HG02884 (cell line): ENCODE measurements at regions not wholly inside any gene's neighbourhood (a gene's known extent, or its start where the extent isn't known, plus 50 kb on each side); places are given as distances from the start of the nearest gene placed in this dataset.
A peak's percentile ranks its signal among the peaks of the same experiment; 100 is the strongest.

Source experiments
- ATAC-seq: cut with Tn5 transposase; IDR thresholded peaks from one replicate; pipeline ENCODE4 v1.9.1; 2021; ENCODE audit warnings: mild to moderate bottlenecking, moderate library complexity; ENCODE audit not compliant: unreplicated experiment

DNA sequence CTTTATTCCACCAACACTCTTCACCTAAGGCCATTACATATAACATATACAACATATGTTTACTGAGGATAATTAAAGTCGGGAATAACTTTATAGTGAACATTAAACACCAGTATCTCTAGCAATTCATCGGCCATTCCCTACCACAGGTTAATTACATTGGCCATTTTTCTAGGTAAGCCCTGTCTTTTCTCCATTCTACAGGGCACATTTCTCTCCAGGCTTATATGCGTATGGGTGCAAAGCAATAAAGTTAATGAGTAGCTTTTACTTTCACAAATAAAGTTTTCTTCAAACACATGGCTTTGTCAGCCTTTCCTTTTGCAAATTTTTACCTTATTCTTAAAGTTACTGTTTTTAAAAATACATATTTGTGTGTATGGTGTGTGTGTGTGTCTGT is 111.9 kb upstream of the IQCM start:
- ATAC-seq: no peak

DNA sequence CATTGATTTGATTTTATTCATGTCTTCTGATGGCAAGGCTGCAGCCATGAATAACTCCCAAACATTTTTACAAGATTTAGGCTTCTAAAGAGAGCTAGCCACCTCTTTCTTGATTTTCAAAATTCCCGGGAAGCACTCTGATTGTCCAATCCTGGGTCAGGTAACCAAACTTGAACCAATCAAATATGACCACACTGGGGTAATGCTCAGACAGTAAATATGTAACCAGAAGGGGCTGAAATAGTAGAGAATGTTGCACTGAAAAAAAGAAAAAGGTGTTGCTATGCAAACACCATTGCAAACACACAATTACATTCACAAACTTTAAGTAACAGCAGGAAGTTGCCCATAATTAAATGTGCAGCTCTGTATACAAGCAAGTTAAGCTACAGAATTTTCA is 112.9 kb upstream of the IQCM start:
- no peak for ATAC-seq

DNA sequence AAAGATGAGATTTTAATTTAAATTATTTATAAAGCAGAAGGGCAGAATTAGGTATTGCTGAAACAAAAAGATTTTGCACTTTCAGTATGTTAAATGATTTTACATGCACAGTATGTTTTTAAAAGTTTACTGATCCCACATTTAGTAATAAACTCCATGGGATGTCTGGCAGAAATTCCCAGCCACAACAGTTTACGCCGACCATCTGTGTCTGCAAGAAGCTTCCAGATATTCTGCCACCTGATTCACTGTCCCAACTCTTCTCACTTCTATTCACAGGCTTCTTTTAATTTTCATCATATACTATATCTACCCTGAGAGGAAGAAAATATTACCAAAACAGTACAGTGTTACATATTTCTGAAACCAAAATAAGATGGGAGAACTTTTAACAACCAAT is 115.8 kb upstream of the IQCM start:
- ATAC-seq: no peak

DNA sequence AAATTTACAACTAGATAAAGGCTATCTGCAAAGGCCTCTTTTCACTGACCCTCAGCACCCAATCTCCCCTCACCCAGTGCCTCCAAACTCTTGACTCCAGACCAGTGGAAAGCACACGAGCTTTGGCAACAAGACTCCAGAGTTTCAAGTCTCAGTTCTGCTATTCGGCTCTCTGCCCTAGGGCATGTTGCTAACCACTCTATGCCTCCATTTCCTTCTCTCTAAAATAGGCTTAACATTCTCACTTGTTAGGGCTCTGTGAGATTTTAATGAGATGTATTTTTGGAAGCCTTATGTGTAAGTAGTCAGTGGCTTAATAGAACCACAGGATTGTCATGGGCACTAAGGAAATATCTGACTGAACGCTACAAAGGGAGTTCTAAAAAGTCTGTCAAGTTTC is 116.5 kb upstream of the IQCM start:
- ATAC-seq: no peak

DNA sequence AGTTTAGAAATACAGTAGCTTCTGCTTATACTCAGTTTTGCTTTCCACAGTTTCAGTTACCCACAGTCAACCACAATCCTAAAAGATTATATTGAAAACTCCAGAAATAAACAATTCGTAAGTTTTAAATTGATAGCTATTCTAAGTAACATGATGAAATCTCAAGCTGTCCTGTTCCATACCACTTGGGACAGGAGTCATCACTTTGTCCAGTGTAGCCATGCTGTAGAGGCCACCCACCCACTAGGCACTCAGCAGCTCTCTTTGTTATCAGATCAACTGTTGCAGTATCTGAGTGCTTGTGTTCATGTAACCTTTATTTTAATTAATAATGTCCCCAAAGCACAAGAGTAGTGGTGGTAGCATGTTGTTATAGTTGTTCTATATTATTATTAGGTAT is 117.5 kb upstream of the IQCM start:
- ATAC-seq: no peak

DNA sequence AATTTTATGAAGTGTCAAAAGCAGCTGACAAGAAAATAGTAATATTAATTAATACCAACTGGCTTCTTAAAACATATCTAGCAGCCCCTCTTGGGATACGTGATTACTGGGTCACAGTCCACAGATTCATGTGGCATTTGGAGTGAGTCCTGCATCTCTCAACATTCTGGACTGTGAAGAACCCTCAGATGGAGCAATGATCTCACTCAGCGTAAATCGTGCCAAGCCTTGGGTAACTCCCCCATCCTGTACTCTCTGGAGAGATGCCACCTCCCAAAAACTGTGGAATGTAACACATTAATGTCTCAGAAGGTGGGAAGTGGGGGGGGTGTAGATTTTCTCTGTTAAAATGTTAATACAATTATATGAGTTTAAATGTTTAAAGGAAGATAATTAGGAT is 118.2 kb upstream of the IQCM start:
- ATAC-seq: no peak

DNA sequence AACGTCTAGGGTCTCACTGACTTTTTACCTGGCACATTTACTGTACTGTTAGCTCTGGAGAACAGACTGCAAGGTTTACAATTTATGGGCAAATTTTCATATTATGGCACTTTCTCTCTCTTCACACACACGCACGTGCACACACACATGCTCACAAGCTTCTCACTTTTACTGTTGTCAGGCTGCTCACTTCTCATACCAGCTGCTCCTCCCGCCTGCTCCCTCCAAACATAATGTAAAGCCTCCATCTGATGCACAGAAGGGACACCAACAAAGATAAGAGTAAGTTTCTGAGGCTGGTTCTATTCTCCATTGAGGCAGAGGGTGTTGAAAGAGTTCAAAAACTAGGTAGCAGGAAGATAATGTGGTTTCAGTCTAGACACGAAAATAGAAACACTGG is 128.9 kb upstream of the DCLK2 start:
- no peak for ATAC-seq

DNA sequence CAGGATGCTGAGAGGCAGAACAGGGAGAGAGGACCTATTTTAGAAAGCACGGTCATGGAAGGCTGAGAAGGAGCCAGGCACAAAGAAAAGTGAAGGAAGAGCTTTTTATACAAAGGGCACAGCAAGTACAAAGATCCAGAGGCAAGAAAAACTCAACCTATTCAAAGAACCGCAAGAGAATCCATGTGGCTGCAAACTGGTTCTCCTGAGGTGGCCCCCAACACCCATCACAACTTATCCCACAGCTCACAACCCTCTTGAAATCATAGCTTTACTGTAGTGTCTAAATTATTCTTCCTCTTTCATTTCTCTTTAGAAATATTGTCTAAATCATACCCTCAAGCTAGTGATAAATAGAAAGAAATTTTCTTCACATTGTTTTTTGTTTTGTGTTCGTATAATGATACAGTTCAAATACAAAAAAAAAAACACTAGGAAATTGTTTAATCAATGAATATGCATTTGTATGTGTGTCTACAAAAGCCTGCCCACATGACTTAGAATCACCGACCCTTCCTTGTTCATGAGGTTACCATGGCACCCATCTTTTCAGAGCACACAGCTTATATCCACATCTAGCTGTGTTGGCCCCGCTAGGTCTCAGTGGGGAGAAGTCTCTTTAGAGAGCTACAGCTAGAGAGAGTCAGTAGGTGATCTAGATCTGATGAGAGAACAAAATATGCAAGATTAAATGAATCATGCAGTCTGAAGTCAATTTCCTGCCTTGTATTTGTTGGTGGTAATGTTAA is 126.9 kb upstream of the DCLK2 start:
- ATAC-seq: no peak

DNA sequence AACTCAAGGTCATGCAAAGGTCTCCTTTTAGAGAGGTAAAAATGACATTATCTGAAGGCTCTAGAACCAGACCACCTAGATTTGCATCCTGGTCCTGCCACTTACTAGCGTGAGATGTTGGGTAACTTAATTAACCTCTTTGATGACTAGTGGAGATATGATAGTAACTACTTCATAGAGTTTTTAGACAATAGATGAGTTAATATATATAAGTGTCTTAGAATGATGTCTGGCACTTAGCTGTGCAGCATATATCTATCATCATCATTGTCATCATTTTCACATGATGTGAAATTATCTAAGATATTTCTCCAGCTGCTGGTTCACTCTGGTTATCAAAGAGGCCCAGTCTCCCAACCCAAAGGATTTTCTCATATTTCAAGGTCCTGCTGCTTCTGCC is 126.1 kb upstream of the DCLK2 start:
- ATAC-seq: no peak

DNA sequence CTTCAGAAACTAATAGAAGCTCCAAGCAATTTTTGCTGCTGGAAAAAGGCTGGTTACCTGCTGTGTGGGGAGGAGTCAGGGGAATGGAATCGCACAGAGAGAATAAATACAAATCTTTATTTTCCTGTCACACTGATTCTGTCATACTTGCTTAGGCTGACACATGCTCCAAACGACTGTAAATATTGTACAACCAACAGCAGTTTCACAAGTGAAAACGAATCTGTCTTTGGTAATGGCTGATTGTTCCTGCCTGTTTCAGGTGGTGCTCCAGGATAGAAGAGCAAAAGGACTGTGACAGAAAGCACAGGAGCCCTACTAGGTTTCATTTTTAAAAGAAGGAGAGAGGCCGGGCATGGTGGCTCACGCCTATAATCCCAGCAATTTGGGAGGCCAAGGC is 125.5 kb upstream of the DCLK2 start:
- ATAC-seq: no peak

DNA sequence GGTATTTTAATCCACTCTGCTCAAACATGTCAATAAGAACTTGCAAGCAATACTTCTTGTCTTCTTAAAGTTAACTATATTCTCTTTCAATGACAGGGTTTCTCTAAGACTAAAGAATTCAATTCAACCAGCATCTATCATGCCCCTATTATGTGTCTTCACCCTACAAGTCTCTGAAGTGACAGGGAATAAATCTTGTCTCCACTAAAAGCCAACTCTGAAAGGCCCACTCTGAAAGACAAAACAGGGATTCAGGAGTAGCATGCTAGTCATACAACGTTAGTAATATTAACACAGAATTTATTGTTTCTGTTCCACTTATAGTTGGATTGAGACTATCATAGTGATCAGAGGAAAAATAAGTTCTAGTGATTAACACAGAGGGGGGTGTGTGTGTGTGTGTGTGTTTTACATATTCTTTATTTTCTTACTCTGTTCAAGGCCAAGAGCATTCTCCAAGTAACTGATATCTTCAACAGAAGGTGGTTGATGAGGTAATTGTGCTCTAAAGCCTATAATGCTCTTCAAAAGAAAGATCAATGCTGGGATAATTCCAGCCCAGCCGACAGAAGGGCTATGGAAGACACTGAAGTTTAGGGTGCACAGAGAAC is 122.4 kb upstream of the DCLK2 start:
- ATAC-seq: no peak

DNA sequence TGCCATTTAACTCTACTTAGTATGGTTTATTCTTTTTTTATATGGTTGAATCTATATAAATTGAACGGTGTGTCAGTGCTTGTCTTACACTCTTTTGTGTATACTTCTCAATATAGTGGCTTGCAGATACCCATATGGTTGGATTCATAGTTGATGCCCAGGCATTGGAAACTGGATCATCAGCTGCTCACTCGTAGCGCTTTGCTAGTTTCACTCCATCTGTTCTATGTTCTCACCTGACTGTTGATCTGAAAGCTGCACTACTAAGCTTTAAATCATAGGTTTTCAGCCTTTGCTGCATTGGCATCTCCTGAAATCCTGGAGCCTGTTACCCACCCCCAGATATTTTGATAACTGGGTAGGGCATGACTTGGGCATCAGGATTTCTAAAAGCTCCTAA is 121.6 kb upstream of the DCLK2 start:
- no peak for ATAC-seq

DNA sequence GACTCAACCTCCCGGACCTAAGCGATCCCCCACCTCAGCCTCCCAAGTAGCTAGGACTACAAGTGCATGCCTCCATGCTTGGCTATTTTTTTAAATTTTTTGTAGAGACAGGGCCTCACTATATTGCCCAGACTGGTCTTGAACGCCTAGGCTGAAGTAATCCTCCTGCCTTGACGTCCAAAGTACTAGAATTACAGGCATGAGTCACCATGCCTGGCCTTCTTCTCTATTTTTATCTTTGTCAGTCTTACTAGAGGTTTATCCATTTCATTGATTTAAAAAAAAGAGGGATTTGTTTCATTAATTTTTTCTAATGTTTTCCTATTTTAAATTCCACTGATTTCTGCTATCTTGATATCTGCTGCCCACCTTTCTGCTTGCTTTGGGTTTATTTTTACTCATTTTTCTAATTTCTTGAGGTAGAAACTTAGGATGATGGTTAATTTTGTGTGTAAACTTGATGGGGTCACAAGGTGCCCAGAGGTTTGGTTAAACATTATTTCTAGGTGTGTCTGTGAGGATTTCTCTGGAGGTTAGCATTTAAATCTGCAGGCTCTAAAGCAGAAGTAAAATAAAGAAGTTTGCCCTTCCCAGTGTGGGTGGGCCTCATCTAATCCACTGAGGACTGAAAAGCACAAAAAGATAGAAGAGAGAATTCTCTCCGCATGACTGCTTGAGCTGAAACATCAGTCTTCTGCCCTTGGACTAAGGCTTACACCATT is 116.2 kb upstream of the DCLK2 start:
- no peak for ATAC-seq

DNA sequence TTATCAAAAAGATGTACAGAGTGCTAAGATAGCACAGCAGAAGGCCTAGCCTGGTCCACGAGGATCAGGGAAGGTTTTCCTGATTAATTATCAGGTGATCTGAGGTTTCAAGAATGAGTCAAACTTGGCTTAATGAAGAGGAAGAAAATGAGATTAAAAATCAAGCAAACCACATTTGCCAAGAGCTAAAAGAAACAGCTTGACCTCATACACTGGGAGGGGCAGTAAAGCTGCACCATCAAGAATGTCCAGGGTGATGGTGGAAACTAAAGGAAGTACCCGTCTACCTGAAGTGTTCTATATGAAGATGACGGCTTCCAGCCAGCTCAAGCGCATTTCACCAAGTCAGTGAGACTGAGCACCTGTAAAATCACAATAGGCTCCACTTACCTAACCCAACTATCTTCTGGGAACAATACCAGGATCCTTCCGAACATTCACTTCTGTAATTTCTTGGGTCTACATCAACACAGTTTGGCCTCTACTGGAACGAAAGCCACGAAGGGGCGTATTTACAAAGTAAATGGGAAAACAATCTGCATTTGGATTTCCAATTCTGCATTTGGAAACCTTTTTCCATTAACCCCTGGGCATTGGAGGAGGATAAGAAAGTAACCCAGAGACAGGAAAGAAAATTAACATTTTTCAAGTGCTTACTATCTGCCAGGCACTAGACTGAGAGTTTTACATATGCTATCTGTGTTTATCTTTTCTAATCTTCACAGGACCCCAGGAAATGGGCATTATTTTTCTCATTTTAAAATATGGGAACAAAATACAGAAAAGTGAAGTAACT is 114.0 kb upstream of the DCLK2 start:
- ATAC-seq: no peak

DNA sequence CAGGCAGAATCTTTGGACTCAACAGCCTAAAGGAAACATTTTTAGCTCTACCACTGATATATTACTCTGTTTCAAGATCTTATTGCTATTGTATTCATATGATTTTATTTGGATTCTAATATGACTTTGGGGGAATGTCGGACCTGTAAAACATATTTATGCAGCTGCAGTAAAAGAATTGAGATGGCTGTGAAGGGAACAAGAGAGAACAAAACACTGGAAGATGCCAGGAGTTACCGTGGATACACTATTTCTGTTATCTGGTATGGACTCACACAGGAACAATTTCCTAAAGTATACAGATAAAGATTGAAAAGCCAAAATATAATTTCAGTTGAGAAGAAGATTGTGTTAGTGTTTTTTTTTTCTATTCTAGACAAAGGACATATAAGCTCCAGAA is 113.0 kb upstream of the DCLK2 start:
- ATAC-seq: no peak

DNA sequence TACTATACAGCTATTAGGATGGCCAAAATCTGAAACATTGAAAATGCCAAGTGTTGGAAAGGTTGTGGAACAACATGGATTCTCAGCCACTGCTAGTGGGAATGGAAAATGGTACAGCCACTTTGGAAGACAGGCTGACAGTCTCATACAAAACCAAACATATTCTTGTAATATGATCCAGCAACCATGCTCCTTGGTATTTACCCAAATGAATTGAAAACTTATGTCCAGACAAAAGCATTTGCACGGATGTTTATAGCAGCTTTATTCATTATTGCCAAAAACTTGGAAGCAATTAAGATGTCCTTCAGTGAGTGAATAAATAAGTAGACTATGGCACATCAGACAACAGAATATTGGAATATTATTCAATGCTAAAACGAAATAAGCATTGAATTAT is 105.8 kb upstream of the DCLK2 start:
- no peak for ATAC-seq

DNA sequence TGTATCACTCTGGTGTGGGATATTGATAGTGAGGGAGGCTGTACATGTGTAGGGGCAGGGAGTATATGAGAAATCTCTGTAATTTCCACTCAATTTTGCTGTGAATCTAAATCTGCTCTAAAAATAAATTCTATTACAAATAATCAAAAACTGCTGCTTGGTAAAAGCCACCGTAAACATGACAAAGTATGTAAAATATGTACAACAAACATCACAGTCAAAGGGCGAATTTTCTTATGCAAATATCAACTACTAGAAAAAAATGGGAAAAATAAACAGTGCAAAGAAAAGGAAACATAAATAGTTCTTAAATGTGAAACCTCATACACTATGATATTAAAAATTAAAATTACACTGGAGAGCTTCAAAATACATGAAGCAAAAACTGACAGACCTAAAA is 105.1 kb upstream of the DCLK2 start:
- no peak for ATAC-seq

DNA sequence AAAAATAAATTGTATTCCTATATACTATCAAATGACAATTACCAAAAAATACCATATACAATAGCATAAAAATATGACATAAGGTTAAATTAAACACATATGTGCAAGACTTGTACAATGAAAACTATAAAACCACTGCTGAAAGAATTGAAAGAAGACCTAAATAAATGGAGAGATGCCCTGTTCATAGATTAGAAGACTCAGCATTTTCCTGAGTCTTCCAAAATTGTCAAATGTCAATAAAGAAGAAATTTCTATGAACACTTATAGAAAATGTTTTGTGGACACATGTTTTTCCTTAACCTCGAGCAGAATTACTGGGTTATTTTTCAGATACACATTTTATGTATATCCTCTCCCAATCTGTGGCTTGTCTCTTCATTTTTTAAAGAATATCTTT is 103.1 kb upstream of the DCLK2 start:
- ATAC-seq: no peak

DNA sequence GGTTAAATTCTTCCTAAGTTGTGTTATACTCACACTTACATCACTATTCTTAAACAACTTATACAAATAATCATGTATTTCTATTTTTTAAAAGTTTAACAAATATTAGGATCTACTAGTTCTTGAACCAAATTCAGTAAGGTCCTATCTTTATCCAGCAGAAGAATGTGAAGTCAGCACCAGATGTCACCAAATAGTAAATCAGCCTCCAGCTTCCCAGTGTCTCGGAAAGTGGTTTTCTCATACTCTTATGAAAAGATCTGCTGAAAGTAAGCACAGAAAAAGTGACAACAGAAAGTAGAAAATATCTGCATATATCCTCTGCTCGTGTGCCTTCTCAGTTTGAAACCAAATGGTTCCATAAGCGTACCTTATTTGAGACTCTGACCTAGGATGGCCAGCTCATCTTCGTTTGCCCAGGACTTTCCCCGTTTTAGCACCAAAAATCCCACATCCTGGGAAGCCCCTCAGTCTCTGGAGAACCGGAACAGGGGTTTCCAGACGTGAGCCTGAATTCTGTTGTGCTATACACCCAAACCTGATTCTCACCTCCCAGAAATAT is 98.0 kb upstream of the DCLK2 start:
- no peak for ATAC-seq

DNA sequence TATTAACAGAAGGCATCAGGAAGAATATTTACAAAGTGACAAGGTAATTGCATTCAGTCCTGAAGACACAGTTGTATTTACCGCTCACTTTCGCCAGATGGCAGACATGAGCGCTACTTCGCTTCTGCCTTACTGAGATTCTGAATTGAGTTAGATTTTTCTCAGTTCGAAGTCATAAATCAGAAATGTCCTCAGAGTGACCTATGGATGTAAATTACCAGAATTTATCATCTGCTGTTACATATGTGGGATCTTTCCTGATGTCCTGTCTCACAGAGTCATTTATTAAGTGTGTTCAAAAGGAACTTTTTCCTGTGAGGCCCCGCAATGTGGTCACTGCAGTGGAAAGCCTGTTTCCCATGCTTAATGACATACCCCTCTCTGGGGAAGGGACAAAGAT is 97.3 kb upstream of the DCLK2 start:
- ATAC-seq: peak; percentile 81

DNA sequence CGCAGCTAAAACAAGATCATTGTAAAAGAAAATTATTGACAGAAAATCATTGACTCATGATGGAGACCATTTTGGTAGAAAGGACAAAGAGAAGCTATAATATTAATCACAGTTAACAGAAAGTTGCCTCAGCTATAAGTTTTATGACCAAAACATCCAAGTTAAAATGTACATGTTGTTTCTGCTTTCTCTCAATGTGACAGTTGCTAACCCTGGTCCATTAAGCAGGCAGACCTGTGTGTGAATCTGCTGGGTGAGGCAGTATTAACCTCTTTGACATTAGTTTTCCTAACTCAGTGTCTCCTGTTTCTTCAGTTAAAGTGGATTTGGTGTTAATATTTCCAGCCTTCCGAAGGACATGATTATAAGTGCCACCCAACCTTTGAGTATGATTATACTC is 94.8 kb upstream of the DCLK2 start:
- no peak for ATAC-seq
